Tibial nerve (tissue), 4 donors: ENCODE measurements at regions not wholly inside any gene's neighbourhood (a gene's known extent, or its start where the extent isn't known, plus 50 kb on each side); places are given as distances from the start of the nearest gene placed in this dataset.
"Not testable (repeated sequence)": the region's sequence is repeated elsewhere in the genome, so short reads cannot be mapped to it uniquely, and the experiment has no call there.

Source experiments
- DNase-seq, 2 donors: peaks; one replicate each; pipeline ENCODE4 v3.0.0-alpha.2; 2019; ENCODE audit warnings: low spot score in 2 of 2
- H3K27ac ChIP-seq, 4 donors: fragments of 200-600 bp; sonication (generic) in 3 of 4; one replicate each; pipeline ENCODE4 v1.5.1; 2017 to 2019; ENCODE audit warnings: mild to moderate bottlenecking in 1 of 4
- H3K27me3 ChIP-seq, 2 donors: fragments of 200-600 bp; sonication (generic) in 1 of 2; one replicate each; pipeline versions ENCODE4 v1.5.1 to v1.6.0; 2017 to 2019
- H3K36me3 ChIP-seq, 3 donors: fragments of 200-600 bp; sonication (generic); one replicate each; pipeline ENCODE4 v1.5.1; 2018 to 2019
- H3K4me1 ChIP-seq, 4 donors: fragments of 200-600 bp; sonication (generic) in 3 of 4; one replicate each; pipeline ENCODE4 v1.5.1; 2017 to 2019
- H3K4me3 ChIP-seq, 4 donors: fragments of 200-600 bp; sonication (generic) in 3 of 4; one replicate each; pipeline ENCODE4 v1.5.1; 2017 to 2019; ENCODE audit warnings: mild to moderate bottlenecking in 1 of 4, moderate library complexity in 1 of 4
- H3K9me3 ChIP-seq, 4 donors: fragments of 200-600 bp; sonication (generic) in 3 of 4; one replicate each; pipeline ENCODE4 v1.5.1; 2017 to 2019
- CTCF ChIP-seq, 5 experiments: fragments of 200-600 bp in 3 of 5; fragments of 450-650 bp in 2 of 5; sonication (generic) in 3 of 5; IDR thresholded peaks; one replicate each; pipeline ENCODE4 v1.5.1; 2016 to 2019; ENCODE audit warnings: antibody characterized with exemption in 5 of 5, mild to moderate bottlenecking in 3 of 5, moderate library complexity in 2 of 5
- EP300 ChIP-seq, 2 donors: sonication (generic); formaldehyde crosslinking; IDR thresholded peaks; one replicate each; pipeline ENCODE4 v1.6.1; 2017; ENCODE audit warnings: antibody characterized with exemption in 2 of 2, mild to moderate bottlenecking in 1 of 2
- POLR2A ChIP-seq, 2 donors: fragments of 450-650 bp; IDR thresholded peaks; one replicate each; pipeline ENCODE4 v1.6.1; 2017; ENCODE audit warnings: antibody characterized with exemption in 2 of 2, mild to moderate bottlenecking in 2 of 2, moderate library complexity in 2 of 2
- WGBS, 2 donors: methylation state at CpG; one replicate each; pipeline ENCODE4 v1.1.5; 2018; 5-methylcytosine and 5-hydroxymethylcytosine counted together

GRCh38 chr22:22374579-22374978 is 130.0 kb downstream of the VPREB1 start:
- DNase-seq: no peak
- no peaks in the 10 kb centered on the region for H3K9me3 ChIP-seq
- H3K27me3 ChIP-seq: no peaks in the 10 kb centered on the region
- H3K27ac ChIP-seq: no peak overlapping the region
- H3K4me1 ChIP-seq: peaks cover 0 to 4% (median 0%) of the 10 kb centered on the region in 4 donors
- WGBS, 2 donors: 60 to 74% methylated on average over 5 of the region's 5 CpGs
- no peaks in the 10 kb centered on the region for H3K36me3 ChIP-seq
- no peak overlapping the region for H3K4me3 ChIP-seq
- no peak for TF ChIP-seq EP300 (IDR thresholded peaks at IDR 0.05)

- Histone ChIP-seq H3K36me3 (no peaks in the 10 kb centered on the region), H3K27me3 (peaks cover 0 to 4% of the 10 kb centered on the region in 2 donors), H3K4me3 (no peak overlapping the region), H3K9me3 (no peaks in the 10 kb centered on the region), H3K27ac (no peak overlapping the region), H3K4me1 (peaks cover 0 to 4% (median 0%) of the 10 kb centered on the region in 4 donors)
- DNase-seq: no peak
- WGBS, 2 donors: 57 to 69% methylated on average over 7 of the region's 7 CpGs
- TF ChIP-seq CTCF (IDR thresholded peaks at IDR 0.05): no peak
These were observed 131.2 kb downstream of the VPREB1 start for GRCh38 chr22:22375576-22376351.

- TF ChIP-seq EP300 (IDR thresholded peaks at IDR 0.05) (no peak), CTCF (IDR thresholded peaks at IDR 0.05) (no peak), POLR2A (IDR thresholded peaks at IDR 0.05) (no peak)
- no peaks in the 10 kb centered on the region for H3K9me3 ChIP-seq
- peaks cover 0 to 4% of the 10 kb centered on the region in 2 donors for H3K27me3 ChIP-seq
- H3K4me1 ChIP-seq: peaks cover 0 to under 1% (median 0%) of the 10 kb centered on the region in 4 donors
- no peak overlapping the region for H3K27ac ChIP-seq
- DNase-seq: no peak
- no peaks in the 10 kb centered on the region for H3K36me3 ChIP-seq
- WGBS, 2 donors: 74 to 87% methylated on average over 3 of the region's 3 CpGs
- H3K4me3 ChIP-seq: no peak overlapping the region
These were observed 131.7 kb downstream of the VPREB1 start for GRCh38 chr22:22376352-22376706.

GRCh38 chr22:22376884-22377283 is 131.7 kb downstream of the ZNF280B start:
- not testable (repeated sequence) for H3K4me3 ChIP-seq, H3K4me1 ChIP-seq, H3K36me3 ChIP-seq, H3K9me3 ChIP-seq, H3K27me3 ChIP-seq, DNase-seq, H3K27ac ChIP-seq
- 66 to 72% methylated on average over 6 of the region's 6 CpGs for WGBS, 2 donors

- Histone ChIP-seq H3K27me3 (peaks cover 0 to 4% of the 10 kb centered on the region in 2 donors), H3K27ac (no peak overlapping the region), H3K4me3 (no peak overlapping the region), H3K4me1 (no peaks in the 10 kb centered on the region), H3K9me3 (no peaks in the 10 kb centered on the region), H3K36me3 (no peaks in the 10 kb centered on the region)
- TF ChIP-seq CTCF (IDR thresholded peaks at IDR 0.05) (no peak), EP300 (IDR thresholded peaks at IDR 0.05) (no peak), POLR2A (IDR thresholded peaks at IDR 0.05) (no peak)
- DNase-seq: no peak
These were observed 131.2 kb downstream of the ZNF280B start for GRCh38 chr22:22377335-22377734.

GRCh38 chr22:22378446-22379415 is 129.8 kb downstream of the ZNF280B start:
- Histone ChIP-seq H3K36me3 (no peaks in the 10 kb centered on the region), H3K27ac (no peak overlapping the region)
- DNase-seq: no peak

More at GRCh38 chr22:22378446-22379415, 129.8 kb downstream of the ZNF280B start:
- H3K9me3 ChIP-seq: no peaks in the 10 kb centered on the region
- no peaks in the 10 kb centered on the region for H3K4me1 ChIP-seq
- no peak overlapping the region for H3K4me3 ChIP-seq
- 51% methylated on average over 8 of the region's 8 CpGs for WGBS, 2 donors
- TF ChIP-seq CTCF (IDR thresholded peaks at IDR 0.05) (no peak), EP300 (IDR thresholded peaks at IDR 0.05) (no peak), POLR2A (IDR thresholded peaks at IDR 0.05) (no peak)
- peaks cover 0 to 4% of the 10 kb centered on the region in 2 donors for H3K27me3 ChIP-seq
